ENCODE measurements at regions not wholly inside any gene's neighbourhood (a gene's known extent, or its start where the extent isn't known, plus 50 kb on each side); places are given as distances from the start of the nearest gene placed in this dataset.

- FAIRE-seq, result no peak
Observed at GRCh38 chr6:66866801-66867200, 1159.8 kb upstream of the EYS start.

GRCh38 chr6:66865771-66866170 lies 1158.7 kb upstream of the EYS start:
- FAIRE-seq, result no peak

- FAIRE-seq, result no peak
Observed at GRCh38 chr6:66861007-66861541, 1154.0 kb upstream of the EYS start.

GRCh38 chr6:66860328-66860727 lies 1153.3 kb upstream of the EYS start:
- no peak for FAIRE-seq

- no peak for FAIRE-seq
Observed at GRCh38 chr6:66858196-66858595, 1151.2 kb upstream of the EYS start.

- no peak for FAIRE-seq
Observed at GRCh38 chr6:66854014-66854413, 1147.0 kb upstream of the EYS start.

GRCh38 chr6:66851930-66852329 lies 1144.9 kb upstream of the EYS start:
- FAIRE-seq, result no peak

- FAIRE-seq, result no peak
Observed at GRCh38 chr6:66849843-66850242, 1142.8 kb upstream of the EYS start.

- FAIRE-seq, result no peak
Observed at GRCh38 chr6:66848244-66848953, 1141.4 kb upstream of the EYS start.

GRCh38 chr6:66838764-66839163 lies 1131.7 kb upstream of the EYS start:
- FAIRE-seq, result no peak

GRCh38 chr6:66825539-66825938 lies 1118.5 kb upstream of the EYS start:
- no peak for FAIRE-seq

GRCh38 chr6:66814156-66814555 lies 1107.1 kb upstream of the EYS start:
- FAIRE-seq, result no peak

GRCh38 chr6:66808771-66809170 lies 1101.7 kb upstream of the EYS start:
- FAIRE-seq, result no peak

GRCh38 chr6:66796987-66797386 lies 1090.0 kb upstream of the EYS start:
- no peak for FAIRE-seq

GRCh38 chr6:66788579-66788978 lies 1081.6 kb upstream of the EYS start:
- no peak for FAIRE-seq

- no peak for FAIRE-seq
Observed at GRCh38 chr6:66772800-66773199, 1065.8 kb upstream of the EYS start.

- no peak for FAIRE-seq
Observed at GRCh38 chr6:66771626-66772025, 1064.6 kb upstream of the EYS start.

GRCh38 chr6:66751630-66752029 lies 1044.6 kb upstream of the EYS start:
- no peak for FAIRE-seq

- no peak for FAIRE-seq
Observed at GRCh38 chr6:66740346-66740745, 1033.3 kb upstream of the EYS start.

- no peak for FAIRE-seq
Observed at GRCh38 chr6:66735106-66735890, 1028.3 kb upstream of the EYS start.

- FAIRE-seq, result no peak
Observed at GRCh38 chr6:66731310-66731709, 1024.3 kb upstream of the EYS start.

- no peak for FAIRE-seq
Observed at GRCh38 chr6:66725670-66726069, 1018.6 kb upstream of the EYS start.

- no peak for FAIRE-seq
Observed at GRCh38 chr6:66717801-66718200, 1010.8 kb upstream of the EYS start.

GRCh38 chr6:66699385-66699784 lies 992.4 kb upstream of the EYS start:
- no peak for FAIRE-seq

Data from TTC549 (cell line).